ENCODE measurements at regions not wholly inside any gene's neighbourhood (a gene's known extent, or its start where the extent isn't known, plus 50 kb on each side); places are given as distances from the start of the nearest gene placed in this dataset.

GRCh38 chr18:39349801-39350200, 1784.2 kb upstream of the CELF4 start:
- WGBS = 94% methylated on average over 2 of the region's 2 CpGs
- ATAC-seq (no peak), DNase-seq (no peak)
- Histone ChIP-seq H3K4me3 (ENCODE audit: low read length) (no peak overlapping the region), H3K4me1 (ENCODE audit: control insufficient read depth, insufficient read depth, low read length) (no peaks in the 10 kb centered on the region), H3K27me3 (ENCODE audit: control insufficient read depth, insufficient read depth) (no peaks in the 10 kb centered on the region), H3K9me3 (ENCODE audit: control insufficient read depth, low read length) (no peaks in the 10 kb centered on the region), H3K27ac (ENCODE audit: low read length) (no peak overlapping the region)
- intact Hi-C loops (cut with DNase I) = no loop called here

- Histone ChIP-seq H3K27me3 (ENCODE audit: control insufficient read depth, insufficient read depth) (no peaks in the 10 kb centered on the region), H3K27ac (ENCODE audit: low read length) (no peak overlapping the region), H3K4me3 (ENCODE audit: low read length) (no peak overlapping the region), H3K9me3 (ENCODE audit: control insufficient read depth, low read length) (no peaks in the 10 kb centered on the region), H3K4me1 (ENCODE audit: control insufficient read depth, insufficient read depth, low read length) (no peaks in the 10 kb centered on the region)
- ATAC-seq (no peak), DNase-seq (no peak)
- 87% methylated on average over 3 of the region's 3 CpGs for WGBS
- intact Hi-C loops (cut with DNase I) = no loop called here
Measured at GRCh38 chr18:39348757-39349156, 1783.2 kb upstream of the CELF4 start.

GRCh38 chr18:39347701-39348100, 1782.1 kb upstream of the CELF4 start:
- Histone ChIP-seq H3K4me1 (ENCODE audit: control insufficient read depth, insufficient read depth, low read length) (no peaks in the 10 kb centered on the region), H3K4me3 (ENCODE audit: low read length) (no peak overlapping the region), H3K27ac (ENCODE audit: low read length) (no peak overlapping the region), H3K27me3 (ENCODE audit: control insufficient read depth, insufficient read depth) (no peaks in the 10 kb centered on the region), H3K9me3 (ENCODE audit: control insufficient read depth, low read length) (no peaks in the 10 kb centered on the region)
- DNase-seq (no peak), ATAC-seq (no peak)
- 80% methylated on average over 5 of the region's 5 CpGs for WGBS
- intact Hi-C loops (cut with DNase I) = no loop called here

- DNase-seq = no peak
- Histone ChIP-seq H3K27ac (ENCODE audit: low read length) (no peak overlapping the region), H3K4me3 (ENCODE audit: low read length) (no peak overlapping the region), H3K9me3 (ENCODE audit: control insufficient read depth, low read length) (no peaks in the 10 kb centered on the region), H3K4me1 (ENCODE audit: control insufficient read depth, insufficient read depth, low read length) (no peaks in the 10 kb centered on the region), H3K27me3 (ENCODE audit: control insufficient read depth, insufficient read depth) (no peaks in the 10 kb centered on the region)
- 93% methylated on average over 1 of the region's 1 CpG for WGBS
- intact Hi-C loops (cut with DNase I) = no loop called here
- ATAC-seq = no peak
Measured at GRCh38 chr18:39346916-39347315, 1781.3 kb upstream of the CELF4 start.

GRCh38 chr18:39345321-39345720, 1779.7 kb upstream of the CELF4 start:
- no peaks in the 10 kb centered on the region for H3K9me3 ChIP-seq (ENCODE audit: control insufficient read depth, low read length)
- 75% methylated on average over 2 of the region's 2 CpGs for WGBS
- no peak overlapping the region for H3K4me3 ChIP-seq (ENCODE audit: low read length)
- H3K27me3 ChIP-seq (ENCODE audit: control insufficient read depth, insufficient read depth) = no peaks in the 10 kb centered on the region
- H3K27ac ChIP-seq (ENCODE audit: low read length) = no peak overlapping the region
- intact Hi-C loops (cut with DNase I) = no loop called here
- H3K4me1 ChIP-seq (ENCODE audit: control insufficient read depth, insufficient read depth, low read length) = no peaks in the 10 kb centered on the region
- ATAC-seq (no peak), DNase-seq (no peak)

GRCh38 chr18:39344487-39344886, 1778.9 kb upstream of the CELF4 start:
- intact Hi-C loops (cut with DNase I) = no loop called here
- Histone ChIP-seq H3K27me3 (ENCODE audit: control insufficient read depth, insufficient read depth) (no peaks in the 10 kb centered on the region), H3K4me1 (ENCODE audit: control insufficient read depth, insufficient read depth, low read length) (no peaks in the 10 kb centered on the region), H3K27ac (ENCODE audit: low read length) (no peak overlapping the region), H3K9me3 (ENCODE audit: control insufficient read depth, low read length) (no peaks in the 10 kb centered on the region), H3K4me3 (ENCODE audit: low read length) (no peak overlapping the region)
- ATAC-seq = no peak
- no peak for DNase-seq
- WGBS = 86% methylated on average over 5 of the region's 5 CpGs

GRCh38 chr18:39341129-39341528, 1775.5 kb upstream of the CELF4 start:
- intact Hi-C loops (cut with DNase I) = no loop called here
- WGBS = 79% methylated on average over 2 of the region's 2 CpGs
- H3K4me3 ChIP-seq (ENCODE audit: low read length) = no peak overlapping the region
- H3K9me3 ChIP-seq (ENCODE audit: control insufficient read depth, low read length) = no peaks in the 10 kb centered on the region
- H3K27ac ChIP-seq (ENCODE audit: low read length) = no peak overlapping the region
- no peaks in the 10 kb centered on the region for H3K4me1 ChIP-seq (ENCODE audit: control insufficient read depth, insufficient read depth, low read length)
- no peaks in the 10 kb centered on the region for H3K27me3 ChIP-seq (ENCODE audit: control insufficient read depth, insufficient read depth)
- DNase-seq (no peak), ATAC-seq (no peak)

GRCh38 chr18:39340418-39340817, 1774.8 kb upstream of the CELF4 start:
- intact Hi-C loops (cut with DNase I) = no loop called here
- 35% methylated on average over 1 of the region's 1 CpG for WGBS
- Histone ChIP-seq H3K27me3 (ENCODE audit: control insufficient read depth, insufficient read depth) (no peaks in the 10 kb centered on the region), H3K4me3 (ENCODE audit: low read length) (no peak overlapping the region), H3K4me1 (ENCODE audit: control insufficient read depth, insufficient read depth, low read length) (no peaks in the 10 kb centered on the region), H3K9me3 (ENCODE audit: control insufficient read depth, low read length) (no peaks in the 10 kb centered on the region), H3K27ac (ENCODE audit: low read length) (no peak overlapping the region)
- ATAC-seq = no peak
- DNase-seq = no peak

- no peak for ATAC-seq
- no peaks in the 10 kb centered on the region for H3K4me1 ChIP-seq (ENCODE audit: control insufficient read depth, insufficient read depth, low read length)
- no peak overlapping the region for H3K27ac ChIP-seq (ENCODE audit: low read length)
- intact Hi-C loops (cut with DNase I) = no loop called here
- H3K27me3 ChIP-seq (ENCODE audit: control insufficient read depth, insufficient read depth) = no peaks in the 10 kb centered on the region
- H3K9me3 ChIP-seq (ENCODE audit: control insufficient read depth, low read length) = no peaks in the 10 kb centered on the region
- H3K4me3 ChIP-seq (ENCODE audit: low read length) = no peak overlapping the region
- no peak for DNase-seq
Measured at GRCh38 chr18:39329496-39330275, 1764.1 kb upstream of the CELF4 start.

- Histone ChIP-seq H3K27me3 (ENCODE audit: control insufficient read depth, insufficient read depth) (no peaks in the 10 kb centered on the region), H3K4me1 (ENCODE audit: control insufficient read depth, insufficient read depth, low read length) (no peaks in the 10 kb centered on the region), H3K27ac (ENCODE audit: low read length) (no peak overlapping the region), H3K9me3 (ENCODE audit: control insufficient read depth, low read length) (no peaks in the 10 kb centered on the region), H3K4me3 (ENCODE audit: low read length) (no peak overlapping the region)
- no peak for DNase-seq
- no peak for ATAC-seq
- 74% methylated on average over 2 of the region's 2 CpGs for WGBS
- intact Hi-C loops (cut with DNase I) = no loop called here
Measured at GRCh38 chr18:39326772-39327171, 1761.2 kb upstream of the CELF4 start.

- H3K27me3 ChIP-seq (ENCODE audit: control insufficient read depth, insufficient read depth) = no peaks in the 10 kb centered on the region
- no peaks in the 10 kb centered on the region for H3K4me1 ChIP-seq (ENCODE audit: control insufficient read depth, insufficient read depth, low read length)
- no peak overlapping the region for H3K27ac ChIP-seq (ENCODE audit: low read length)
- no peaks in the 10 kb centered on the region for H3K9me3 ChIP-seq (ENCODE audit: control insufficient read depth, low read length)
- intact Hi-C loops (cut with DNase I) = no loop called here
- WGBS = 96% methylated on average over 1 of the region's 1 CpG
- ATAC-seq (no peak), DNase-seq (no peak)
- no peak overlapping the region for H3K4me3 ChIP-seq (ENCODE audit: low read length)
Measured at GRCh38 chr18:39325973-39326372, 1760.4 kb upstream of the CELF4 start.

- H3K4me3 ChIP-seq (ENCODE audit: low read length) = no peak overlapping the region
- no peaks in the 10 kb centered on the region for H3K9me3 ChIP-seq (ENCODE audit: control insufficient read depth, low read length)
- DNase-seq = no peak
- H3K27ac ChIP-seq (ENCODE audit: low read length) = no peak overlapping the region
- H3K27me3 ChIP-seq (ENCODE audit: control insufficient read depth, insufficient read depth) = no peaks in the 10 kb centered on the region
- no peaks in the 10 kb centered on the region for H3K4me1 ChIP-seq (ENCODE audit: control insufficient read depth, insufficient read depth, low read length)
- intact Hi-C loops (cut with DNase I) = no loop called here
- ATAC-seq = no peak
Measured at GRCh38 chr18:39319141-39319540, 1753.5 kb upstream of the CELF4 start.
